H1 (cell line): ENCODE measurements at regions not wholly inside any gene's neighbourhood (a gene's known extent, or its start where the extent isn't known, plus 50 kb on each side); places are given as distances from the start of the nearest gene placed in this dataset.
"Not testable (repeated sequence)": the region's sequence is repeated elsewhere in the genome, so short reads cannot be mapped to it uniquely, and the experiment has no call there.

Experiments
- CTCF ChIA-PET: fragments of 300-600 bp; sonication (Branson Sonifier 250); formaldehyde crosslinking; loops from one replicate; lab custom pipeline; 2021; ENCODE audit not compliant: partially characterized antibody; lab: Charles Lee
- POLR2A ChIA-PET: fragments of 300-600 bp; sonication (Branson Sonifier 250); formaldehyde crosslinking; loops from one replicate; lab custom pipeline; 2021; ENCODE audit warnings: inconsistent platforms; ENCODE audit not compliant: partially characterized antibody; lab: Charles Lee
- DNase-seq, 2 experiments: peaks; one replicate each; pipeline versions ENCODE4 v3.0.0 to v3.0.0-alpha.2; 2010 to 2022; ENCODE audit warnings: low spot score in 2 of 2, low read depth in 1 of 2, mixed read lengths in 1 of 2
- FAIRE-seq: peaks from 2 replicates; lab custom pipeline; 2011; peaks lifted over from hg19 to GRCh38; lab: Jason Lieb, UNC
- H2AFZ ChIP-seq: 2 replicates; pipeline ENCODE4 v1.8.1; 2012; ENCODE audit warnings: low read length, inconsistent platforms
- H2AK5ac ChIP-seq: 2 replicates; pipeline ENCODE4 v1.6.1; 2013; ENCODE audit warnings: low read depth, low read length
- H2BK120ac ChIP-seq: replicated peaks from 2 replicates; pipeline ENCODE3; 2013; ENCODE audit warnings: low read depth, low read length, inconsistent platforms
- H2BK12ac ChIP-seq: 2 replicates; pipeline ENCODE4 v1.6.1; 2013; ENCODE audit warnings: low read depth, low read length
- H2BK15ac ChIP-seq: 2 replicates; pipeline ENCODE4 v1.6.1; 2013; ENCODE audit warnings: low read length
- H2BK20ac ChIP-seq: 2 replicates; pipeline ENCODE4 v1.6.1; 2013; ENCODE audit warnings: low read length
- H2BK5ac ChIP-seq: 2 replicates; pipeline ENCODE4 v1.6.1; 2013; ENCODE audit warnings: low read depth, low read length
- H3K14ac ChIP-seq: 2 replicates; pipeline ENCODE4 v1.6.1; 2013; ENCODE audit warnings: inconsistent platforms; ENCODE audit not compliant: insufficient read length
- H3K18ac ChIP-seq: 2 replicates; pipeline ENCODE4 v1.6.1; 2013; ENCODE audit warnings: low read length; ENCODE audit errors: extremely low read depth
- H3K23ac ChIP-seq: 2 replicates; pipeline ENCODE4 v1.6.1; 2013; ENCODE audit warnings: inconsistent platforms; ENCODE audit not compliant: insufficient read length
- H3K23me2 ChIP-seq: 2 replicates; pipeline ENCODE4 v1.6.1; 2013; ENCODE audit warnings: low read depth, low read length
- H3K27ac ChIP-seq: 2 replicates; pipeline ENCODE4 v1.6.1; 2011; ENCODE audit warnings: low read depth, low read length, inconsistent platforms
- H3K27me3 ChIP-seq, 4 experiments: replicated peaks in 1 of 4; 1 replicate in 1 of 4; 2 replicates in 3 of 4; pipeline versions ENCODE4 v1.6.1 to v1.8.1; 2011 to 2013; ENCODE audit warnings: low read length in 3 of 4, mild to moderate bottlenecking in 3 of 4, inconsistent platforms in 2 of 4, mixed read lengths in 2 of 4, moderate library complexity in 1 of 4; ENCODE audit not compliant: control insufficient read depth in 3 of 4, insufficient read depth in 3 of 4; ENCODE audit errors: extremely low read depth in 1 of 4
- H3K36me3 ChIP-seq, 4 experiments: 2 replicates each; pipeline versions ENCODE4 v1.6.1 to v1.8.1; 2011 to 2013; ENCODE audit warnings: mild to moderate bottlenecking in 4 of 4, low read length in 3 of 4, moderate library complexity in 2 of 4, control low read depth in 1 of 4, inconsistent platforms in 1 of 4; ENCODE audit not compliant: insufficient read depth in 4 of 4, control insufficient read depth in 2 of 4
- H3K4ac ChIP-seq: replicated peaks from 2 replicates; pipeline ENCODE3; 2013; ENCODE audit warnings: low read length, low read depth, mixed read lengths, inconsistent platforms; ENCODE audit not compliant: insufficient read length
- H3K4me1 ChIP-seq, 4 experiments: replicated peaks in 1 of 4; 1 replicate in 1 of 4; 2 replicates in 3 of 4; pipeline versions ENCODE4 v1.6.1 to v1.8.1; 2011 to 2013; ENCODE audit warnings: low read length in 3 of 4, inconsistent platforms in 2 of 4, mixed read lengths in 1 of 4; ENCODE audit not compliant: insufficient read depth in 4 of 4, control insufficient read depth in 3 of 4
- H3K4me2 ChIP-seq, 2 experiments: 2 replicates each; pipeline versions ENCODE4 v1.6.1 to v1.8.1; 2011 to 2013; ENCODE audit warnings: low read depth in 2 of 2, low read length in 2 of 2, control low read depth in 1 of 2, inconsistent platforms in 1 of 2, mild to moderate bottlenecking in 1 of 2; ENCODE audit not compliant: insufficient read depth in 1 of 2
- H3K4me3 ChIP-seq, 4 experiments: fragments of 200-600, 300-600 bp in 1 of 4; sonication (generic), shearing (Covaris generic), sonication (Bioruptor Twin) in 1 of 4; 2 replicates each; pipeline versions ENCODE4 v1.5.1 to v1.8.1; 2011 to 2016; ENCODE audit warnings: low read length in 4 of 4, low read depth in 3 of 4, control low read depth in 2 of 4, inconsistent platforms in 2 of 4, mild to moderate bottlenecking in 2 of 4, mixed read lengths in 1 of 4, moderate library complexity in 1 of 4; ENCODE audit not compliant: insufficient read depth in 2 of 4; ENCODE audit errors: extremely low read depth in 1 of 4
- H3K56ac ChIP-seq: replicated peaks from 2 replicates; pipeline ENCODE3; 2013; ENCODE audit warnings: low read depth, mild to moderate bottlenecking, mixed read lengths, low read length, inconsistent platforms; ENCODE audit not compliant: insufficient read length
- H3K79me1 ChIP-seq: 2 replicates; pipeline ENCODE4 v1.6.1; 2013; ENCODE audit warnings: low read depth, low read length, control low read depth
- H3K79me2 ChIP-seq, 2 experiments: 2 replicates each; pipeline versions ENCODE4 v1.6.1 to v1.8.1; 2012 to 2013; ENCODE audit warnings: low read length in 2 of 2, mild to moderate bottlenecking in 2 of 2, inconsistent platforms in 1 of 2; ENCODE audit not compliant: insufficient read depth in 2 of 2, control insufficient read depth in 1 of 2
- H3K9ac ChIP-seq, 4 experiments: replicated peaks in 1 of 4; 1 replicate in 1 of 4; 2 replicates in 3 of 4; pipeline versions ENCODE4 v1.6.1 to v1.8.1; 2011 to 2013; ENCODE audit warnings: low read depth in 3 of 4, low read length in 3 of 4, control low read depth in 2 of 4, mild to moderate bottlenecking in 2 of 4, moderate library complexity in 2 of 4, inconsistent platforms in 1 of 4; ENCODE audit errors: extremely low read depth in 1 of 4
- H3K9me3 ChIP-seq, 2 experiments: 2 replicates each; pipeline versions ENCODE4 v1.6.1 to v1.8.1; 2012 to 2013; ENCODE audit warnings: mild to moderate bottlenecking in 2 of 2, moderate library complexity in 2 of 2, control low read depth in 1 of 2, inconsistent platforms in 1 of 2, low read depth in 1 of 2, low read length in 1 of 2, mixed read lengths in 1 of 2; ENCODE audit not compliant: insufficient read depth in 2 of 2
- H4K20me1 ChIP-seq, 2 experiments: replicated peaks in 1 of 2; 2 replicates each; pipeline versions ENCODE3 to v1.8.1; 2011 to 2013; ENCODE audit warnings: inconsistent platforms in 2 of 2, low read length in 2 of 2, mild to moderate bottlenecking in 1 of 2; ENCODE audit not compliant: insufficient read depth in 2 of 2, control insufficient read depth in 1 of 2
- H4K5ac ChIP-seq: 2 replicates; pipeline ENCODE4 v1.6.1; 2013; ENCODE audit warnings: low read length, low read depth, mixed read lengths, inconsistent platforms; ENCODE audit not compliant: insufficient read length
- H4K8ac ChIP-seq: 2 replicates; pipeline ENCODE4 v1.8.0; 2013; ENCODE audit warnings: mild to moderate bottlenecking, moderate library complexity, low read length, inconsistent platforms; ENCODE audit not compliant: insufficient read depth; ENCODE audit errors: extremely low read depth
- H4K91ac ChIP-seq: replicated peaks from 2 replicates; pipeline ENCODE3; 2013; ENCODE audit warnings: low read length, mixed read lengths, inconsistent platforms; ENCODE audit not compliant: insufficient read length
- WGBS, 2 experiments: shearing (Covaris generic) in 1 of 2; methylation state at CpG; one replicate each; pipeline versions ENCODE4 v1.1.6 to v1.1.7; 2013 to 2015; ENCODE audit warnings: low lambda C conversion rate in 2 of 2, mixed read lengths in 2 of 2, inconsistent platforms in 1 of 2, low coverage in 1 of 2, missing lambda C conversion rate in 1 of 2; ENCODE audit not compliant: insufficient replicate concordance in 2 of 2, insufficient coverage in 1 of 2, insufficient read length in 1 of 2; ENCODE audit errors: extremely low coverage in 1 of 2, missing lambda C conversion rate in 1 of 2; 5-methylcytosine and 5-hydroxymethylcytosine counted together

- H3K79me1 ChIP-seq, H2BK120ac ChIP-seq, H3K36me3 ChIP-seq, DNase-seq, H3K27me3 ChIP-seq, FAIRE-seq, H3K9me3 ChIP-seq, H4K91ac ChIP-seq, H4K8ac ChIP-seq, H3K4ac ChIP-seq, H3K4me2 ChIP-seq, H3K18ac ChIP-seq, H2BK12ac ChIP-seq, H4K5ac ChIP-seq, H2BK20ac ChIP-seq, POLR2A ChIA-PET, H3K9ac ChIP-seq, H3K79me2 ChIP-seq, H2AFZ ChIP-seq, H3K14ac ChIP-seq, H3K27ac ChIP-seq, H3K23me2 ChIP-seq, H3K56ac ChIP-seq, H2AK5ac ChIP-seq, H2BK15ac ChIP-seq, H3K4me3 ChIP-seq, H2BK5ac ChIP-seq, H3K23ac ChIP-seq, H3K4me1 ChIP-seq, H4K20me1 ChIP-seq: not testable (repeated sequence)
- CTCF ChIA-PET, result interaction anchor here (1.1 kb wide), 1 partner anchor 220 kb away, joined by 3 read pairs; no protein-coding TSS in a partner anchor
- 84% methylated on average over 5 of the region's 5 CpGs; no CpG with 5 or more reads in 1 of the 2 experiments for WGBS, 2 experiments
Measured at GRCh38 chr18:1083675-1084074, 179.0 kb downstream of the ADCYAP1 start.
